Mammary epithelial cell (primary cell): ENCODE measurements at regions not wholly inside any gene's neighbourhood (a gene's known extent, or its start where the extent isn't known, plus 50 kb on each side); places are given as distances from the start of the nearest gene placed in this dataset.

Experiments
- CTCF ChIP-seq, 2 donors: IDR thresholded peaks in 1 of 2; conservative IDR thresholded peaks in 1 of 2; 2 replicates each; pipeline ENCODE4 v1.5.1; 2011 to 2012; ENCODE audit warnings: inconsistent platforms in 2 of 2, low read length in 2 of 2, mild to moderate bottlenecking in 2 of 2, control low read depth in 1 of 2, low read depth in 1 of 2; ENCODE audit not compliant: insufficient read depth in 1 of 2; ENCODE audit errors: extremely low read depth in 1 of 2
- EZH2 ChIP-seq: IDR thresholded peaks from 2 replicates; pipeline ENCODE4 v1.6.1; 2012; ENCODE audit warnings: low read length, inconsistent platforms, borderline replicate concordance

GRCh38 chr2:185128996-185129395 lies 530.7 kb downstream of the ZNF804A start:
- TF ChIP-seq CTCF (conservative IDR thresholded peaks at IDR 0.05 in 1 of 2, IDR thresholded peaks at IDR 0.05 in 1 of 2; ENCODE audit: extremely low read depth in 1 of 2, insufficient read depth in 1 of 2, low read depth in 1 of 2, low read length in 2 of 2) = no peak
- no peak for TF ChIP-seq EZH2
